ENCODE measurements at regions not wholly inside any gene's neighbourhood (a gene's known extent, or its start where the extent isn't known, plus 50 kb on each side); places are given as distances from the start of the nearest gene placed in this dataset.

DNA sequence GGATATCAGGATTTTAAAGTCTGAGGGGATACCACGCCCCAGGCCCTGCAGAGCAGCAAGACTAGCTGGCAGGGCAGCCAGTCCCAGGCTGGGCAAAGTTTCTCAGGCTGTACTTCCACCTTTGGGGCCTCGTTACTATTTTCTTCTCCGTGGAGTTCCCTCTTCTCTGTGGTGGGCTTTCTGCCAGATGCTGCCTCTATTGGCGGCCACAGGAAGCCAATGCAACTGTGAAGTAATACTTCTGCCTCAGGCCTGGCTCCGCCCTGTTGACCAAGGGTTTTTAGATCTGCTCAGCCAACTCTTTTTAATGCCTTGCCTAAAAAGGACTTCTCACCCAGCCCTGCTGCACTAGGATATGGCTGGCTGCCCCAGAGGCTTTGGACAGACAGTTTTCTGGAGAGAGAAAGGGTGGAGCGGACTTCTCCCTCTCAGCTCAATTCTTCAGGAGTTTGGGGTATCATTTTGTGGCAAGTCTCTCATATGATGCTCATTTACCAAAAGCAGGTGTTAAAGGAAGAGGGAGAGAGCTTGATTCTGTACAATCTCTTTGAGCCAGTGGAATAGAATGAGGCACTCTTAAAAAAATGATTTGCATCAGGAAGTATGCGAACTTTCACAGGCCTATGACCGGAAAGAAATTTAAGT is 67.4 kb downstream of the HHEX start:
- Histone ChIP-seq H3K4me1 (peaks cover 10 to 50% (median 19%) of the 10 kb centered on the region in 4 donors), H3K27me3 (no peaks in the 10 kb centered on the region), H3K9me3 (no peaks in the 10 kb centered on the region), H3K4me3 (no peak overlapping the region), H3K36me3 (no peaks in the 10 kb centered on the region), H3K27ac (peak overlapping the region; percentile 62 to 88 (median 82))
- intact Hi-C loops (cut with DNase I; ENCODE audit: low total_unique reads), result no loop called here
- TF ChIP-seq POLR2AphosphoS5 (IDR thresholded peaks at IDR 0.05), result peak in 2 of 3 donors; percentile 24 to 26
- no peak for TF ChIP-seq POLR2A (IDR thresholded peaks at IDR 0.05)
- TF ChIP-seq, protein P1, sequence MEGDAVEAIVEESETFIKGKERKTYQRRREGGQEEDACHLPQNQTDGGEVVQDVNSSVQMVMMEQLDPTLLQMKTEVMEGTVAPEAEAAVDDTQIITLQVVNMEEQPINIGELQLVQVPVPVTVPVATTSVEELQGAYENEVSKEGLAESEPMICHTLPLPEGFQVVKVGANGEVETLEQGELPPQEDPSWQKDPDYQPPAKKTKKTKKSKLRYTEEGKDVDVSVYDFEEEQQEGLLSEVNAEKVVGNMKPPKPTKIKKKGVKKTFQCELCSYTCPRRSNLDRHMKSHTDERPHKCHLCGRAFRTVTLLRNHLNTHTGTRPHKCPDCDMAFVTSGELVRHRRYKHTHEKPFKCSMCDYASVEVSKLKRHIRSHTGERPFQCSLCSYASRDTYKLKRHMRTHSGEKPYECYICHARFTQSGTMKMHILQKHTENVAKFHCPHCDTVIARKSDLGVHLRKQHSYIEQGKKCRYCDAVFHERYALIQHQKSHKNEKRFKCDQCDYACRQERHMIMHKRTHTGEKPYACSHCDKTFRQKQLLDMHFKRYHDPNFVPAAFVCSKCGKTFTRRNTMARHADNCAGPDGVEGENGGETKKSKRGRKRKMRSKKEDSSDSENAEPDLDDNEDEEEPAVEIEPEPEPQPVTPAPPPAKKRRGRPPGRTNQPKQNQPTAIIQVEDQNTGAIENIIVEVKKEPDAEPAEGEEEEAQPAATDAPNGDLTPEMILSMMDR (IDR thresholded peaks at IDR 0.05), result peak in 1 of 5 experiments; percentile 21
- no peak for TF ChIP-seq EP300 (IDR thresholded peaks at IDR 0.05; ENCODE audit: low read depth)
- 31 to 53% methylated on average over 2 to 8 of the region's 8 CpGs for WGBS, 2 donors (ENCODE audit: low coverage in 1 of 2)
- DNase-seq, result peak; percentile 79
- in situ Hi-C loops (cut with MboI; ENCODE audit: low pct_ligation_motif_present in 1 of 4, low pct_unique_long_range_greater_than_20kb in 1 of 4, low sequenced_read_pairs in 3 of 4), result no loop called here

GRCh38 chr10:92757711-92758104 is 68.0 kb downstream of the HHEX start:
- no peaks in the 10 kb centered on the region for H3K36me3 ChIP-seq
- no peak for DNase-seq
- H3K27ac ChIP-seq, result peak overlapping the region; percentile 62 to 88 (median 82)
- in situ Hi-C loops (cut with MboI; ENCODE audit: low pct_ligation_motif_present in 1 of 4, low pct_unique_long_range_greater_than_20kb in 1 of 4, low sequenced_read_pairs in 3 of 4), result no loop called here
- intact Hi-C loops (cut with DNase I; ENCODE audit: low total_unique reads), result no loop called here
- H3K4me1 ChIP-seq, result peaks cover 10 to 50% (median 19%) of the 10 kb centered on the region in 4 donors
- TF ChIP-seq POLR2A (IDR thresholded peaks at IDR 0.05) (no peak), POLR2AphosphoS5 (IDR thresholded peaks at IDR 0.05) (no peak), EP300 (IDR thresholded peaks at IDR 0.05; ENCODE audit: low read depth) (no peak)
- TF ChIP-seq, protein P1 (IDR thresholded peaks at IDR 0.05), result no peak
- no peaks in the 10 kb centered on the region for H3K9me3 ChIP-seq
- 22 to 23% methylated on average over 3 of the region's 3 CpGs for WGBS, 2 donors (ENCODE audit: low coverage in 1 of 2)
- no peaks in the 10 kb centered on the region for H3K27me3 ChIP-seq
- H3K4me3 ChIP-seq, result no peak overlapping the region

- in situ Hi-C loops (cut with MboI; ENCODE audit: low pct_ligation_motif_present in 1 of 4, low pct_unique_long_range_greater_than_20kb in 1 of 4, low sequenced_read_pairs in 3 of 4) (no loop called here), intact Hi-C loops (cut with DNase I; ENCODE audit: low total_unique reads) (no loop called here)
- Histone ChIP-seq H3K4me3 (no peak overlapping the region), H3K9me3 (no peaks in the 10 kb centered on the region), H3K27ac (peak overlapping the region in 2 of 4 donors; percentile 62 to 84), H3K27me3 (no peaks in the 10 kb centered on the region), H3K4me1 (peaks cover 10 to 50% (median 19%) of the 10 kb centered on the region in 4 donors), H3K36me3 (no peaks in the 10 kb centered on the region)
- DNase-seq, result no peak
- TF ChIP-seq POLR2AphosphoS5 (IDR thresholded peaks at IDR 0.05), result no peak
- no peak for TF ChIP-seq POLR2A (IDR thresholded peaks at IDR 0.05)
- TF ChIP-seq EP300 (IDR thresholded peaks at IDR 0.05; ENCODE audit: low read depth), result no peak
- TF ChIP-seq, protein P1 (IDR thresholded peaks at IDR 0.05), result no peak
- 35 to 48% methylated on average over 1 of the region's 1 CpG for WGBS, 2 donors (ENCODE audit: low coverage in 1 of 2)
Observed at GRCh38 chr10:92758594-92758993, 68.8 kb downstream of the HHEX start.

- no peak for DNase-seq
- Histone ChIP-seq H3K4me3 (no peak overlapping the region), H3K27ac (peak overlapping the region; percentile 2 to 67 (median 44)), H3K4me1 (peaks cover 10 to 47% (median 19%) of the 10 kb centered on the region in 4 donors), H3K9me3 (no peaks in the 10 kb centered on the region), H3K27me3 (no peaks in the 10 kb centered on the region), H3K36me3 (no peaks in the 10 kb centered on the region)
- TF ChIP-seq, protein P1 (IDR thresholded peaks at IDR 0.05), result no peak
- TF ChIP-seq POLR2AphosphoS5 (IDR thresholded peaks at IDR 0.05) (no peak), EP300 (IDR thresholded peaks at IDR 0.05; ENCODE audit: low read depth) (no peak), POLR2A (IDR thresholded peaks at IDR 0.05) (no peak)
- 27 to 36% methylated on average over 1 of the region's 1 CpG for WGBS, 2 donors (ENCODE audit: low coverage in 1 of 2)
- intact Hi-C loops (cut with DNase I; ENCODE audit: low total_unique reads), result no loop called here
- in situ Hi-C loops (cut with MboI; ENCODE audit: low pct_ligation_motif_present in 1 of 4, low pct_unique_long_range_greater_than_20kb in 1 of 4, low sequenced_read_pairs in 3 of 4), result no loop called here
Observed at GRCh38 chr10:92760609-92761008, 70.9 kb downstream of the HHEX start.

Data from transverse colon (tissue), 4 donors.